ENCODE measurements at regions not wholly inside any gene's neighbourhood (a gene's known extent, or its start where the extent isn't known, plus 50 kb on each side); places are given as distances from the start of the nearest gene placed in this dataset.
A peak's percentile ranks its signal among the peaks of the same experiment; 100 is the strongest.
"Not testable (repeated sequence)": the region's sequence is repeated elsewhere in the genome, so short reads cannot be mapped to it uniquely, and the experiment has no call there.

DNA sequence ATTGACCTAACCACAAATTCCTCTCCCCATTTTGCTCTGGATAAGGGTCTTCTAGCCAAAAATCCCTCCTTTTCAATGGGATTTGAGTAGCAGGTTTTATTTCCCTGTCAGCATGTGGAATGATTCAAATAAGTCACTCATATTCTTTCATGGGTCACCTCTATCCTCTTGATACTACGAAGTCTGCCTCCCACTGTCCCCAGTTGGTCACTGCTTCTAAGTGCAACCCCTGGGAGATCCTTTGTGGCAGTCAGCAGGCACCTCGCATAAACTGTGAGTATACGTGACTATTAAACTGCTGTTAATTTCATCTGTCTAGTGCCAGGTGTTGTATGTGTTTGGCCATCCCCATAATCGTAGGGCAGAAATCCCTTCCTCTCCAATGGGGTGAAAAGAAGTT lies 1667.9 kb upstream of the PCDH7 start:
- peak; percentile 56 for DNase-seq

- no peak for DNase-seq
Measured at GRCh38 chr4:29058531-29058930, 1661.6 kb upstream of the PCDH7 start.

- DNase-seq = no peak
Measured at GRCh38 chr4:29066861-29067260, 1653.3 kb upstream of the PCDH7 start.

- DNase-seq = no peak
Measured at GRCh38 chr4:29073571-29073970, 1646.6 kb upstream of the PCDH7 start.

DNA sequence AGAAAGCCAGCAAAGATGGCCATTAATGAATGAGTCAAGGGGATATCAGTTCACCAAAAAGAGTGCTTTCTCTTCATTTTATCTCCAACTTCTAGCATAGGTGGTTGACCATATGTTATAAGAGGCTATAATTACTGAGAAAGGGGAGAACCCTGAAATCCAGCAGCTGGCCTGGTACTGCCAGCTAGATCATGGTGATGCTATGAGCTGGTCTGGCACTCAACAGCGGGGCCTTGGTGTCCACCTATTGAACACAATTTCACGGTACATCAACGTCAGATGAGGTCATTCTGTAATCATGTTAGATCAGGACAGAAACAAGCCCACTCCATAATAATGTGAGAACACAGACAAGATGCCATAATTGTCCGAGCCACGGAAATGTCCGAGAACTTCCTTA lies 1644.8 kb upstream of the PCDH7 start:
- DNase-seq = no peak

DNA sequence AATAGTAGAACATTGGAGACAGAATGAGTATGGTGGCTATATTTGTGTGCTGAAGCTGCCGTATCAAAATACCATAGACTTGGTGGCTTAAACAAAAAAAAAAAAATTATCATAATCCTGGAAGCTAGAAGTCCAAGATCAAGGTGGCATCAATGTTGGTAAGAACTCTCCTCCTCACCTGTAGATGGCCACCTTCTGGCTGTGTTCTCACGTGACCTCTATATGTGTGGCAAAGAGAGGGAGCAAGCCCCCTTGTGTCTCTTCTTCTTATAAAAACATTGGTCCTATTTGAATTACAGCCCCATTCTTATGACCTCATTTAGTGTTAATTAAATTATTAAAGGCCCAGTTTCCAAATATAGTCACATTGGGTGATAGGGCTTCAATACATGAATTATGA lies 1640.9 kb upstream of the PCDH7 start:
- no peak for DNase-seq

GRCh38 chr4:29081234-29081955 lies 1638.8 kb upstream of the PCDH7 start:
- DNase-seq = peak; percentile 12

DNA sequence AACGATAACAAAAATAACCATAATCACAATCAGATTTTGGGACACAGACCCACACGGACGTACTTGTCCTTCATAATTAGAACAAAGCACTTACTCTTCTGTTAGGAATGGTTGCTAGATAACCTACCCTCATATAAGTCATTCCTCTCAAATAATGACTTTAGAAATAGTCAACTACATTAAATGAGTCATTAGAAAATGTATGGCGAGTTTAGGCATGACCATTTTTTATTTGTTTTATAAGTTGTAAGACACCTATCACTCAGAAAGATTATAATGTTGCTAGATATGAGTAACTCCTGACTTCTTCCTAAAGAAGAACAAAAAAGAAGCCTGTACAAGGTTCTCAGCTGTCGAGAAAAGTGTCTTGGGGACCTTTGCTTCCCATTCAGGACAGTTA lies 1637.5 kb upstream of the PCDH7 start:
- DNase-seq = no peak

DNA sequence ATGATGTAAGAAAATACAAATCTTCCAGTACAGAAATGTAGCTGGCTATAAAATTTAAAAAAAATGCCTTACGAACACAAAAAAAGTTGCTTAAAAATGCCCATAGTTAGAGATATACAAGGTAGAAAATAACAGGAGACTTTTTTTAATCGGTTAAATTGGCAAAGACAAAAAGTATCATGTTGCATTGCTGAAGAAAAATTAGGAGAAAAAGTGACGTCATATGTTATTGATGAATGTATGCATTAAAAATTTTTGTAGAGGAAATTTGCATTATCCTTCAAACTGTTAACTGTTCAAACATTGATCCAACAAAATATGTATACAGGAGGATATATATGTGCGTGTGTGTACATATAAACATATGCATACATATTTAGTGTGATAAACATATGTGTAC lies 1634.4 kb upstream of the PCDH7 start:
- no peak for DNase-seq

- DNase-seq = no peak
Measured at GRCh38 chr4:29104694-29105093, 1615.5 kb upstream of the PCDH7 start.

DNA sequence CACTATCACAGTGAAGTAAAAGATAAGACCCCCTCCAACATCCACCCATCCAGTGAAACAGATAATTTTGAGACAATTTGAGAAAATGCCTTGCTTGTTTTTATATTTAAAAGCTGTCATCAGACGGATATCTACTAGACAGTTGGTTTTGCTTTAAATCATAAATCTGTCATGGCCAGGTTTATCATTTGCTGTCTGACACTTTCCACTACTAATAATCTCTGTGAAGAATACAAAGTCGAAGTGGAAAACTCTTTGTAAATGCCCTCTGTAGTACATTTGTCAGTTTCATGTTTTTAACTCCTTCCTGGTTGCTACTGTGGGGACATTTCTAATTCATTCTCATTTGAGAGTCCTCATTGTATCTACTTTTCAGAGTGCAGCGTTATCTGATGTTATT lies 1606.2 kb upstream of the PCDH7 start:
- DNase-seq = no peak

DNA sequence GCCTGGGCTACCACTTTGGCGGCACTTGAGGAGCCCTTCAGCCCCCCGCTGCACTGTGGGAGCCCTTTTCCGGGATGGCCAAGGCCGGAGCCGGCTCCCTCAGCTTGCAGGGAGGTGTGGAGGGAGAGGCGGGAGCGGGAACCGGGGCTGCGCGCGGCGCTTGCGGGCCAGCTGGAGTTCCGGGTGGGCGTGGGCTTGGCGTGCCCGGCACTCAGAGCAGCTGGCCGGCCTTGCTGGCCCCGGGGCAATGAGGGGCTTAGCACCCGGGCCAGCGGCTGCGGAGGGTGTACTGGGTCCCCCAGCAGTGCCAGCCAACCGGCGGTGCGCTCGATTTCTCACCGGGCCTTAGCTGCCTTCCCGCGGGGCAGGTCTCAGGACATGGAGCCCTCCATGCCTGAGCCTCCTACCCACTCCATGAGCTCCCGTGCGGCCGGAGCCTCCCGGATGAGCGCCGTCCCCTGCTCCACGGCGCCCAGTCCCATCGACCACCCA lies 1602.9 kb upstream of the PCDH7 start:
- not testable (repeated sequence) for DNase-seq

DNA sequence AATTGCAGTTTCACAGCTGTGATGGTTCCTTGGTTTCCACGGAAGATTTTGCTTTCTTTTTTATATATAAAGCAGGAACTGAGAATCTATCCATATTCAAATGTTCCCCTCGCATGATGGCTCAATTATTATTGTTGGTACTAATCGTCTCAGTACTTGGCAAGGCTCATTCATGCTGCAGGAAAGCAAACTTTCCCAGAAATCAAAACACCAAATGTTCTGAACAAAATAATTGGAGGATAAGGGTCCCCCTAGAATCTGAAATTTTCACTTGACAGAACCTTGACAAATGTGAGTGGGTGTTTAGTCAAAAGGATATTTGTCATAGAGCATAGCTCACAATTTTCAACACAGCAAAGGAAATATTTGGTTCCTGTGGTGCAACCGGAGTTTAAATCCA lies 1598.6 kb upstream of the PCDH7 start:
- no peak for DNase-seq

GRCh38 chr4:29128810-29129209 lies 1591.4 kb upstream of the PCDH7 start:
- DNase-seq = no peak

GRCh38 chr4:29131304-29131703 lies 1588.9 kb upstream of the PCDH7 start:
- peak; percentile 0 for DNase-seq

GRCh38 chr4:29142708-29143107 lies 1577.5 kb upstream of the PCDH7 start:
- no peak for DNase-seq

GRCh38 chr4:29151584-29151983 lies 1568.6 kb upstream of the PCDH7 start:
- no peak for DNase-seq

GRCh38 chr4:29153642-29154041 lies 1566.5 kb upstream of the PCDH7 start:
- no peak for DNase-seq

GRCh38 chr4:29175291-29175690 lies 1544.9 kb upstream of the PCDH7 start:
- DNase-seq = no peak

DNA sequence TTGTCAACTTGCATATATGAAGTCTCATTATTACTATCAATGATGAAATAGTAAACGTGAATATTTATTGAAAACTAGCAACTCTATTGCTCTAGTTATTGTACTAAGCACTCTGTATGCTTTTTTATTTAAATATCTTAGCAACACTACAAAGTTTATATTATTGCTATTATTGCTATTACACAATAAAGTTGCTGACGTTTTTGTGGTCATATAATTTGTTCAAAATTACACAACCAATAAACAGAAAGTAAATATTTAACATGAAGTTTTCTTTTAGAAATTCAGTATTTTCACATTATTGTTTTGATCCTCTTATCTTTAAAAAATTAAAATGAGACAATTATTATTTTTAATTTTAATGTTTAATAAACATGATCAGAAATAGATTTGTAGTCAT lies 1521.1 kb upstream of the PCDH7 start:
- DNase-seq = no peak

DNA sequence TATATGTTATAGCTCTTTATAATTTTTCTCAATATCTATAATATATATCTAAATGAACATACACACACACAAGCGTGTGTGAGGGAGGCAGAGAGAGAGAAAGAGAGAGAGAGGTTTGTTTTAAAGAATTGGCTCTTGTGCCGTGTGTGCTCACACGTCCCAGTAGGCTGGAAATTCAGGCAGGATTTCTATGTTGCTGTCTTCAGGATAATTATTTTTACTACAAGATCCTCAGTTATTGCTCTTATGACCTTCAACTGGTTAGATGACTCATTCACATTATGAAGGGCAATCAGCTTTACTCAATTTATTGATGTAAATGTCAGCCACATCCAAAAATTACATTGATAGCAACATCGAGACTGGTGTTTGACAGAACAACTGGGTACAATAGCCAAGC lies 1520.7 kb upstream of the PCDH7 start:
- no peak for DNase-seq

DNA sequence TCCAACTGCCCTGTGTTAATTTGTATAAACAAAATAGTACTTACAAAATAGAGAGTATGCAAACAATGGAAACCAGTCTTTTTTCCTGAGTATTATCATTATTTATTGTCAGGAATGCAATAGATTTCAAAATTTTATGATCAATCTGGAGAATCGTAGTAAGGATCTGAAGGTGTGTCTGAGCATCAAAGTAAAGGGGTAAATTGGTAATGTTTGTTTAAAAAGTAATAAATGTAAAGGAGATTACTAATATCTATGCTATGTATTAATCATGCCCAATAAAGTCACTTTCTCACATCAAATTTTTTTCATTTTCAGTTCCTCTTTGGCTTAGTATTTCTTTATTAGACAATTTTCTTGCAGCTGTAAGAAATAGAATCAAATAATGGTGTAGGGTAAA lies 1507.1 kb upstream of the PCDH7 start:
- DNase-seq = no peak

GRCh38 chr4:29220761-29221160 lies 1499.4 kb upstream of the PCDH7 start:
- no peak for DNase-seq

GRCh38 chr4:29224911-29225310 lies 1495.3 kb upstream of the PCDH7 start:
- DNase-seq = no peak

DNA sequence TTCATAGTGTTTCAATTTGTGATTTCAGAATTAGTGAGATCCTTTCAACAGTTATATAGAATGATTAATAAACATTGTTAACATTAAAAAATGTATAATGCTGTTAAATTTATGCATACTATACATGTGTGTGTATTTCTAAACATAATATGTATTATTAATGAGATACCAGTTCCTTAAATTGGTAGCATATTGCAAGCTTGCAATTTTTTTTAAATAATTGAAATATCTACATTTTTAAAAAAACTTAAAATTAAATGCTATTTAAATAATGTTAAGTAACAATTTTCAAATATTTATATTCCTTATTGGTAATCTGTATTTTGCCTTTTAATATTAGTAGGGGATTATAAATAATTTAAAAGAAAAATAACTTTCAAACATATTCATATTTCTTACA lies 1479.5 kb upstream of the PCDH7 start:
- DNase-seq = no peak

Measured in NCI-H69 (cell line).